Ishikawa (cell line): ENCODE measurements at regions not wholly inside any gene's neighbourhood (a gene's known extent, or its start where the extent isn't known, plus 50 kb on each side); places are given as distances from the start of the nearest gene placed in this dataset.

Experiments used
- CEBPB ChIP-seq: IDR thresholded peaks from 2 replicates; pipeline ENCODE4 v1.6.1; 2012
- CREB1 ChIP-seq: IDR thresholded peaks from 2 replicates; pipeline ENCODE4 v1.6.1; 2012; ENCODE audit warnings: low read depth
- EP300 ChIP-seq: IDR thresholded peaks from 2 replicates; pipeline ENCODE4 v1.6.1; 2012; ENCODE audit warnings: borderline replicate concordance
- NFIC ChIP-seq: IDR thresholded peaks from 2 replicates; pipeline ENCODE4 v1.6.1; 2012
- RAD21 ChIP-seq: IDR thresholded peaks from 2 replicates; pipeline ENCODE4 v1.6.1; 2012; ENCODE audit warnings: low read depth
- TAF1 ChIP-seq: IDR thresholded peaks from 2 replicates; pipeline ENCODE4 v1.6.1; 2012; ENCODE audit warnings: low read depth, mild to moderate bottlenecking
- ZBTB7A ChIP-seq: IDR thresholded peaks from 2 replicates; pipeline ENCODE4 v1.6.1; 2012; ENCODE audit warnings: low read depth
- TF ChIP-seq, protein P1 (sequence below): IDR thresholded peaks from 2 replicates; pipeline ENCODE4 v1.6.1; 2012; ENCODE audit warnings: low read depth, mild to moderate bottlenecking
- TF ChIP-seq, protein P2 (sequence below): IDR thresholded peaks from 2 replicates; pipeline ENCODE4 v1.6.1; 2012

DNA sequence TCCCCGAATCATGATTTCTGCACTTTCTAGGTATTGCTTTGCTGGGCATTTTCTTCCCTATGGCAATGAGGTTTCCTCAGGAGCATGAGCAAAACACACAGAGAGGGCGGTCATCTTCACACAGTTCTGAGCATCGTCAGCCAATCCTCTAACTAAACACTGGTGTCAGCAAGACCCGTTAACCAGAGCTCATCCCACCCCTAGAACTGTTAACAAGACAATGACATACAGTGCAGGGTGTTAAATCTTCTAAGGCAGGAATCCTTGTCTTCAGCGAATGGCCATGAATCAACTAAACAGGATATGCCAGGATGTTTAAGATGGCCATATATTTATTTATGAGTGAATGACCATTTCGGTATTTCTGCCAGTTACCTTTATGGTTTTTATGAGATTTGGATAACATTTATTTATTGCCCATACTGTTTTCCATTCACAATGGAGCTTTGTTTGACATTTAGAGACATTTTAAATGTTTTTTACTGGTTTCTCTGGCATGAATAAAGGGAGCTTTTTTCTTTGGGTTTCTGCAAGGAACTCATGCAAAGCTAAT is 411.5 kb upstream of the PROK2 start:
- TF ChIP-seq, protein P1, sequence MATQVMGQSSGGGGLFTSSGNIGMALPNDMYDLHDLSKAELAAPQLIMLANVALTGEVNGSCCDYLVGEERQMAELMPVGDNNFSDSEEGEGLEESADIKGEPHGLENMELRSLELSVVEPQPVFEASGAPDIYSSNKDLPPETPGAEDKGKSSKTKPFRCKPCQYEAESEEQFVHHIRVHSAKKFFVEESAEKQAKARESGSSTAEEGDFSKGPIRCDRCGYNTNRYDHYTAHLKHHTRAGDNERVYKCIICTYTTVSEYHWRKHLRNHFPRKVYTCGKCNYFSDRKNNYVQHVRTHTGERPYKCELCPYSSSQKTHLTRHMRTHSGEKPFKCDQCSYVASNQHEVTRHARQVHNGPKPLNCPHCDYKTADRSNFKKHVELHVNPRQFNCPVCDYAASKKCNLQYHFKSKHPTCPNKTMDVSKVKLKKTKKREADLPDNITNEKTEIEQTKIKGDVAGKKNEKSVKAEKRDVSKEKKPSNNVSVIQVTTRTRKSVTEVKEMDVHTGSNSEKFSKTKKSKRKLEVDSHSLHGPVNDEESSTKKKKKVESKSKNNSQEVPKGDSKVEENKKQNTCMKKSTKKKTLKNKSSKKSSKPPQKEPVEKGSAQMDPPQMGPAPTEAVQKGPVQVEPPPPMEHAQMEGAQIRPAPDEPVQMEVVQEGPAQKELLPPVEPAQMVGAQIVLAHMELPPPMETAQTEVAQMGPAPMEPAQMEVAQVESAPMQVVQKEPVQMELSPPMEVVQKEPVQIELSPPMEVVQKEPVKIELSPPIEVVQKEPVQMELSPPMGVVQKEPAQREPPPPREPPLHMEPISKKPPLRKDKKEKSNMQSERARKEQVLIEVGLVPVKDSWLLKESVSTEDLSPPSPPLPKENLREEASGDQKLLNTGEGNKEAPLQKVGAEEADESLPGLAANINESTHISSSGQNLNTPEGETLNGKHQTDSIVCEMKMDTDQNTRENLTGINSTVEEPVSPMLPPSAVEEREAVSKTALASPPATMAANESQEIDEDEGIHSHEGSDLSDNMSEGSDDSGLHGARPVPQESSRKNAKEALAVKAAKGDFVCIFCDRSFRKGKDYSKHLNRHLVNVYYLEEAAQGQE, result no peak
- no peak for TF ChIP-seq RAD21
- TF ChIP-seq, protein P2, sequence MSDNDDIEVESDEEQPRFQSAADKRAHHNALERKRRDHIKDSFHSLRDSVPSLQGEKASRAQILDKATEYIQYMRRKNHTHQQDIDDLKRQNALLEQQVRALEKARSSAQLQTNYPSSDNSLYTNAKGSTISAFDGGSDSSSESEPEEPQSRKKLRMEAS, result no peak
- TF ChIP-seq TAF1, result no peak
- TF ChIP-seq EP300, result no peak
- no peak for TF ChIP-seq CREB1
- no peak for TF ChIP-seq ZBTB7A
- TF ChIP-seq CEBPB, result no peak
- TF ChIP-seq NFIC, result no peak
